HUES48 (cell line): ENCODE measurements at regions not wholly inside any gene's neighbourhood (a gene's known extent, or its start where the extent isn't known, plus 50 kb on each side); places are given as distances from the start of the nearest gene placed in this dataset.

Experiments
- H3K27ac ChIP-seq: one replicate; pipeline ENCODE4 v1.7.0; 2013; ENCODE audit warnings: low read depth, low read length, inconsistent platforms
- H3K27me3 ChIP-seq: 2 replicates; pipeline ENCODE4 v1.6.1; 2013; ENCODE audit warnings: mild to moderate bottlenecking, low read length; ENCODE audit not compliant: control insufficient read depth, insufficient read depth
- H3K36me3 ChIP-seq: 2 replicates; pipeline ENCODE4 v1.6.1; 2013; ENCODE audit warnings: low read length; ENCODE audit not compliant: control insufficient read depth, insufficient read depth
- H3K4me1 ChIP-seq: 2 replicates; pipeline ENCODE4 v1.6.1; 2013; ENCODE audit warnings: mild to moderate bottlenecking, low read length; ENCODE audit not compliant: control insufficient read depth, insufficient read depth
- H3K4me3 ChIP-seq: 2 replicates; pipeline ENCODE4 v1.5.1; 2013; ENCODE audit warnings: mild to moderate bottlenecking, low read depth, low read length
- H3K9ac ChIP-seq: 2 replicates; pipeline ENCODE4 v1.6.1; 2013; ENCODE audit warnings: mild to moderate bottlenecking, low read depth, low read length, moderate library complexity
- H3K9me3 ChIP-seq: 2 replicates; pipeline ENCODE4 v1.6.1; 2013; ENCODE audit warnings: low read length; ENCODE audit not compliant: control insufficient read depth, insufficient read depth

DNA sequence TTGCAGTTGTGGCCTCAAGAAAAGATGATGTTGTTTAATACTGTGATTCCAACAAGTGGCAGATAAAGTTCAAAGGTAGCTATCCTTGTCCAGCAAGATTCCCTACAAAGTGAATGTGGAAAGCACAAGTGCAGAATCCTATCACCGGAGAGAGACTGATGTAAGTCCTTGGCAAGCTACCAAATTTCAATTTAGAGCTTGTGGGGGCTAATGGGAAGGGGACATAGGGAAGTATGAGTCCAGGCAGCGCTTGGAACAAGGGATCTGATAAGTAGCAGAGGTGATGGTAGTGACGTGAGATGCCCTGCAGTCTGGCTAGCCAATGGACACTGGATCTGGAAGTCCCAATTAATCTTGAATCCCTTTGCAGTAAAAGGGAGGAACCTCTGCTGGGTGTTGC lies 165.2 kb upstream of the DTNA start:
- Histone ChIP-seq H3K27ac (no peak overlapping the region), H3K4me3 (no peak overlapping the region), H3K27me3 (no peaks in the 10 kb centered on the region), H3K36me3 (no peaks in the 10 kb centered on the region), H3K4me1 (peaks cover 52% of the 10 kb centered on the region), H3K9me3 (no peaks in the 10 kb centered on the region), H3K9ac (no peak overlapping the region)

DNA sequence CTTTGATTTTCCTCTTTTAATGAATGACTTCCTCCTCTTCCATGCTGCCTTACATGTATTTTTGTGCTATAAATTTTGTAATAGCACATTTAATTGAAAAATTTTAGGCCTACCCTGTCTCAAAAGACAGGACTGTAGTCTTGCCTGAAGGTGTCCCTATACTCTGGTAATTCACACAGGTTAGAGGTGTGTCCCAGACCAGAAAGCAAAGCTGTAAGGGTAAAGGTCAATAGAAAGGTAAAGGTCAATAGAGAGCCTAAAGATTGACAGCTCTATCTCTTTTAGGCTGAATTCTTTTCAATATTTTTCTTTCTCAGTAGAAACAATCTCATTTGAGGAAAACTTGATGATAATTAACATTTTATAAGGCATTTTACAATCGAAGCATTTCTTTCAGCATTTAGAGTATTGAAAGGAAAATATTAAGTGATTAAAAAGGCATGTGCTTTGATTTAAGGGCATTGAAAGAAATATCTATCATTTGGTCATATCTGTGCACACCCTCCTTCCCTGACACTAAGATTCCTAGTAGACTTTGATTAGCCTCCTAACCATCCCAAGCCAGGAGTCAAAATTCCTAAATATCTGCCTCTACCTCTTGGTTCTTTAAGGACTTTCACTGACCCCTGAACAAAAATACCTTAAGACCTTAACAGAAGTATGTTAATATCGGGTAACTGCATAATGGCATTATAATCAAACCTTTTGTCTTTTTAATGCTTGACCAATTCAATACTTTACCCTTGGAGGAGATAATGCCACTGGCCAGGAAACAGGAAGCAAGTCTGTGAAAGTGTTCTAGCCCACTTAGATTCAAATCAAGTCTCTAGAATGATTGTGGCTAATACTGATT lies 161.8 kb upstream of the DTNA start:
- Histone ChIP-seq H3K27ac (peak overlapping the region; percentile 90), H3K9ac (no peak overlapping the region), H3K4me1 (peaks cover 65% of the 10 kb centered on the region), H3K36me3 (no peaks in the 10 kb centered on the region), H3K27me3 (no peaks in the 10 kb centered on the region), H3K4me3 (peak overlapping the region; percentile 40), H3K9me3 (no peaks in the 10 kb centered on the region)

DNA sequence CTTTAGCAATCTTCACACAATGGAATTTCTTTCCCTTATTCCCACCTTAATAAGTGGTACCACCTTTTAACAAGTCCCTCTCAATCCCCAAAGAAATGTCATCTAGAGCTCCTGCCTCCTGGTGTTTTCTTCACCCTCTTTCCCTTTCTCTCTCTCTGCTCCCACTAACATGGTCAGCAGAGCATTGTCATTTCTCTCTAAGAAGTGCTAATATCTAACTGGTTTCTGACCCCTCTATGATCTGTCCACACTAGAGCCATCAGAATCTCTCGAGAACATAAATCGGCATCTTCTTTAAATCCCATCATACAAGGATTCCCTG lies 161.2 kb upstream of the DTNA start:
- H3K27ac ChIP-seq: peak overlapping the region; percentile 90
- peaks cover 63% of the 10 kb centered on the region for H3K4me1 ChIP-seq
- H3K27me3 ChIP-seq: no peaks in the 10 kb centered on the region
- H3K9me3 ChIP-seq: no peaks in the 10 kb centered on the region
- H3K4me3 ChIP-seq: peak overlapping the region; percentile 40
- no peaks in the 10 kb centered on the region for H3K36me3 ChIP-seq
- H3K9ac ChIP-seq: peak overlapping the region; percentile 20; the same call in 1 of the 2 replicates

DNA sequence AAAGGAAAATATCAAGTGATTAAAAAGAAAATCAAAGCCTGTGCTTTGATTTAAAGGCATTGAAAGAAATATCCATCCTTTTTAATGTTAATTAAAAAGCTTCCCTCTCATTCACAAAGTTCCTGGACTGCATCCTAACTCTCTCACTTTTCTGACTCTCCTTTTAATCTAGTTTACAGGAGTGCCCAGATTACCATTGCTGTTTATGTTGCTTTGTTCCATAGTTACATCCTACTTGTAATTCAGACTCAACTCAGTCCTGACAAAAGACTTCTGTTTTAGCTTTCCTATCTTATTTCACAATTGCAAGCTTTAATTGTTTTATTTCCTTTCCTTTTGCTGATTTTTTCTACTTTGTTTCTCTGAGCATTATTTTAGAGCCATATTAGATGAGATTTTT lies 160.7 kb upstream of the DTNA start:
- Histone ChIP-seq H3K9ac (peak overlapping the region; percentile 20; the same call in 1 of the 2 replicates), H3K4me1 (peaks cover 62% of the 10 kb centered on the region), H3K4me3 (peak overlapping the region; percentile 40), H3K27me3 (no peaks in the 10 kb centered on the region), H3K9me3 (no peaks in the 10 kb centered on the region), H3K36me3 (no peaks in the 10 kb centered on the region), H3K27ac (peak overlapping the region; percentile 90)

DNA sequence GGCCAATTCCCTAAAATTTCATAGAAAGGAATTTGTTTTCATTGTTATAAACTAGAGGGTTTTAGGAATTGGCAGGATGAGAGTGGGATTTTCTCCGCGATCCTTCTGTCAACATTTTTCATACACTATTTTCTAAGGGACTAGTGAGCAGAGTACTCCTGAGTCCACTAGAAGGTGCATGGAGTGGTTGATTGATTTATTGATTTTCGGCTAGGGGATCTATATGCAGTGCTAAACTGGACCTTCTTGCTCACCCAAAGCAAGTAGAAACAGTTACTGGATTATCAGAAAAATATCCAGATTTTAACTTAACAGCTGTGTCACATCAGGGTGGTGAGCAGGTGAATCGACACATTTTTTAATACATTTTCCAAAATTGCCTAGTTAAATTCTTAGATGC lies 159.9 kb upstream of the DTNA start:
- Histone ChIP-seq H3K27me3 (no peaks in the 10 kb centered on the region), H3K4me3 (no peak overlapping the region; the same call in 1 of the 2 replicates), H3K9ac (peak overlapping the region; percentile 15; the same call in 1 of the 2 replicates), H3K4me1 (peaks cover 56% of the 10 kb centered on the region), H3K9me3 (no peaks in the 10 kb centered on the region), H3K27ac (peak overlapping the region; percentile 90), H3K36me3 (no peaks in the 10 kb centered on the region)

DNA sequence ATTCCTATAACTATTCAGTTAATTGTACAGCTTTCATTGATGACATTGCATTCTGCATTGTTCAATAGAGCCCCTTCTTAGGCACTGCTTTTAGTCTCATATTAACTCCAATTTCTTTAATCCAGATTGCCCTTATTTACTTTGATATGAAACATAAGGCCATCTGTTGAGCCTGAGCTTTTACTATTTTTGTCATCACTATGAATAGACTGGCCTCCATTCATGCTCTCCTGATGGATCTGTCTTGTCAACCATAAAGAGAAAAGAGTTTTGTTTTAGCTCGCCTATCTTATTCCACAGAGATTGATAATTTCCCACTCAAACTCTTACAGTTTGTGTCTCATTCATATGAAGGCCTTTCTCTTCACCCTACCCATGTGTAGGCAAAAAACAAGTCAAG lies 159.2 kb upstream of the DTNA start:
- no peak overlapping the region for H3K4me3 ChIP-seq
- no peaks in the 10 kb centered on the region for H3K27me3 ChIP-seq
- H3K9me3 ChIP-seq: no peaks in the 10 kb centered on the region
- no peak overlapping the region for H3K27ac ChIP-seq
- H3K36me3 ChIP-seq: no peaks in the 10 kb centered on the region
- H3K9ac ChIP-seq: no peak overlapping the region
- peaks cover 54% of the 10 kb centered on the region for H3K4me1 ChIP-seq

DNA sequence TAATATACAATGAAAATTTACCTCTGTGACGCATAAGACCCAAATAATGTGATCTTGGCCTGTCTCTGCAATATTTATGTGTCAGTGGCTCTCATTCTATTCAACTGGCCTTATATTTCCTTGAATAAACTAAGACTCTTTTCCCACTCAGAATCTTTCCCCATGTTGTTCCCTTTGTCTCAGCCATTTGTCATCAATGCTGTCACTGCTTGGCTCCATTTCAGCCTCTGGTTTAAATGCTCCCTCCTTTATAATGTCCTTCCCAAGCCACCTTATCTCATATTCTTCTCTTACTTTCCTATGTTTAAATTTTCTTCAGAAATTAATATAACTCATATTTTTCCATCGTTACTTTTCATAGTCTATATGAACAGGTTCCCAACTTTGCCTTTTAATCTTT lies 158.3 kb upstream of the DTNA start:
- Histone ChIP-seq H3K4me1 (peaks cover 44% of the 10 kb centered on the region), H3K9ac (no peak overlapping the region), H3K27me3 (no peaks in the 10 kb centered on the region), H3K36me3 (no peaks in the 10 kb centered on the region), H3K4me3 (no peak overlapping the region), H3K9me3 (no peaks in the 10 kb centered on the region), H3K27ac (no peak overlapping the region)

DNA sequence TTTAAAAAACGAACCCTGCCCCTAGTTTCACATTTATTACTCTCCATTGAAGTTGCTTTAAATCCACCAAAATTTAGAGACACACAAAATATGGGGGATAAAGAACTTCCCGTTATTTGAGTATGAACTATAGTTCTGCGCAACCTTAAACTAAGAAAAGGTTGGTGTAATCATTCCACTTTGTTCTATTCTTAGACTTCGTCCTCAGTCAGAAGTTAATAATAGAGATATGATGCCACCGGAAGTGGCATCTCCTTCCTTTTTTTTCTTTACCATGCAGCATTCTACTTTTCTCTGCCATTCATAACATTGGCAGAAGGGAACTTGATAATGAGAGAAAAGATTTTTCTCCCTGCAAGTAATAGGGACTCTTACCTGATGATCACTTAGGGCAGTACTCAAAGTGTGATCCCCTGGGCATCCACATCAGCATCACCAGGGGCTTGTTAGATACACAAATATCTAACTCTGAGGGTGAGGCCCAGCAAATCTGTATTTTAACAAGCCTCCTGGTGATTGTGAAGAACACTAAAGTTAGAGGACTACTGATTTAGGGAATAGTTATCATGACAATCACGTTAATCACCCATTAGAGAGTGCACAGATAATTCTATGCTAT lies 147.7 kb upstream of the DTNA start:
- no peak overlapping the region for H3K4me3 ChIP-seq
- H3K27me3 ChIP-seq: peaks cover 22% of the 10 kb centered on the region; the same call in 1 of the 2 replicates
- H3K36me3 ChIP-seq: no peaks in the 10 kb centered on the region
- no peak overlapping the region for H3K27ac ChIP-seq
- H3K4me1 ChIP-seq: 0 out of 2 replicates have a peak, but pooled peaks cover 6% of the 10 kb centered on the region
- H3K9me3 ChIP-seq: peaks cover 5% of the 10 kb centered on the region; the same call in 1 of the 2 replicates
- no peak overlapping the region for H3K9ac ChIP-seq

DNA sequence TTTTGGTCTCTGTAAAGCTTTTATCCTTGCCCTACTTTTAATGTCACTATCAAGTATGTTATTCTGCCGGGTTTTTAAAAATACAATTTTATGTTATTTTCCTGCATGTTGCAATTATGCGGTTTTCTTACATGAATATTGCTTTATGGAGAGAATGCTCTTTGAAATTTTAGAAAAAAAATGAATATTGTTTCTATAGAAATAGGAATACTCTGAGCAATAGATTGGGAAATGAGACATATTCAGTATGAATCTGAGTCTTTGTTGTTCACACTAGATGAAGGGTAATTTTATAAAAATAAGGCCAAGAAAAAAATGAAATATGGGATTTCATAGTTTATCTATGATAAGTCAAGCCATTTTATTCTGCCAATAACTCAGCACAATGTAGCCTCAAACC lies 142.2 kb upstream of the DTNA start:
- Histone ChIP-seq H3K9ac (no peak overlapping the region), H3K27me3 (peaks cover 12% of the 10 kb centered on the region; the same call in 1 of the 2 replicates), H3K4me1 (0 out of 2 replicates have a peak, but pooled peaks cover 3% of the 10 kb centered on the region), H3K36me3 (no peaks in the 10 kb centered on the region), H3K9me3 (no peaks in the 10 kb centered on the region), H3K4me3 (no peak overlapping the region), H3K27ac (no peak overlapping the region)

DNA sequence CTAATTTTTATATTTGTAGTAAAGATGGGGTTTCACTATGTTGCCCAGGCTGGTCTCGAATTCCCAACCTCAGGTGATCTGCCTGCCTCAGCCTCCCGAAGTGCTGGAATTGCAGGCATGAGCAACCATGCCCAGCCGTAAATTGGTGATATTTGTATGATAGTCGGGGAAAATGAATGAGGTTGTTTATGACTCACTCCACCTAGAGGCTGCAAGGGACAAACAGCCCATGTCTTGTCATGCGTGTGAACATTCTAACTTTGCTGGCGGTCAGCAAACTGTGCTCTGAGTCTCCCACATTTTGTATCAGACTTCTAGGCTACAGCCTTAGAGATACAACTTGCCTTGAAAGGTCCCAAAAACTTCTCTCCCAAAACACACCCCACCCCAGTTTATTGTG lies 133.5 kb upstream of the DTNA start:
- Histone ChIP-seq H3K9me3 (peaks cover 9% of the 10 kb centered on the region), H3K27me3 (no peaks in the 10 kb centered on the region), H3K4me3 (no peak overlapping the region), H3K27ac (no peak overlapping the region), H3K36me3 (peaks cover 4% of the 10 kb centered on the region; the same call in 1 of the 2 replicates), H3K4me1 (no peaks in the 10 kb centered on the region), H3K9ac (no peak overlapping the region)

DNA sequence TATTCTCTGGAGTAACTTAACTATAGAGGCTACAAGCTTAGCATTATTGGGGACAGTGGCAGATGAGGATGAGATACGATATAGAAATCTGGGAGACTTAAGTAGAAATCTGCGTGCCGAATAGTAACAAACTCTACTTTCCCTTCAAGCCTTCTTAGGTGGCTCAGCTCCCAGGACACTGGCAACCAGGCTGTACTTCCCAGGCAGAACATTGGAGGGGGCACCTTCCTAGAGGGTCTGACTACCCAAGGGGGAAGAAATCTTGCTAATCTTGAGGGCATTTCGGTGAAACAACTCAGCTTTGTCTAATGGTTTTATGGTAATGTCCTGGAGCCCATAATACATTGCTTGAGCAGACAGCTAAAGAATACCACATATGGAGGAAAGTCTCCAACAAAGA lies 126.2 kb upstream of the DTNA start:
- Histone ChIP-seq H3K9me3 (peaks cover 9% of the 10 kb centered on the region), H3K27ac (no peak overlapping the region), H3K36me3 (peaks cover 4% of the 10 kb centered on the region; the same call in 1 of the 2 replicates), H3K4me3 (no peak overlapping the region), H3K4me1 (peaks cover 24% of the 10 kb centered on the region), H3K9ac (no peak overlapping the region), H3K27me3 (no peaks in the 10 kb centered on the region)
